ENCODE measurements at regions not wholly inside any gene's neighbourhood (a gene's known extent, or its start where the extent isn't known, plus 50 kb on each side); places are given as distances from the start of the nearest gene placed in this dataset.

DNA sequence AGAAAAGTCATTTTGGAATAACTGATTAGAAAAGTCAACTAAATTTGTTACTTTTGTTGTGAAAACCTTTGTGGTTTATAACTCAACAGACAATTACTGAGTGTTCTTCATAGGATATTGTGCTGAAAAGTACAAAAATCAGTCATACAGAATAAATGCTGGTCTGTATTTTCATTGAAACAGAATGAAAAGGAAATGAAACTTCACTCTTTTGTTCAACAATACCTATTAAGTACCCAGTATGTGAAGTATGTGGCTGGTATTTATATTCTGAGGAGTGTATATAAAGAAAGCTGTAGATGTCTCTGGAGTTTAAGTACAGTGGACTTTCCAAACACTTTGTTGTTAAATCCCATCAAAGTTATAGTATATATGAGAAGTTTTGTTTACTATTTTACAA, 828.4 kb upstream of the ATXN8OS start:
- H3K4me2 ChIP-seq (ENCODE audit: insufficient read depth in 1 of 2, low read depth in 2 of 2, low read length in 2 of 2), result no peak overlapping the region
- no peak overlapping the region for H3K27ac ChIP-seq (ENCODE audit: low read depth, low read length)
- no peak overlapping the region for H3K56ac ChIP-seq (replicated peaks; ENCODE audit: insufficient read length, low read depth, low read length)
- ChIA-PET POLR2A (ENCODE audit: partially characterized antibody) (no interaction called here), CTCF (ENCODE audit: partially characterized antibody) (no interaction called here)
- no peak overlapping the region for H2BK5ac ChIP-seq (ENCODE audit: low read depth, low read length)
- H3K23ac ChIP-seq (ENCODE audit: insufficient read length), result no peak overlapping the region
- H3K79me2 ChIP-seq (ENCODE audit: control insufficient read depth in 1 of 2, insufficient read depth in 2 of 2, low read length in 2 of 2), result no peaks in the 10 kb centered on the region
- no peaks in the 10 kb centered on the region for H3K36me3 ChIP-seq (ENCODE audit: control insufficient read depth in 2 of 4, insufficient read depth in 4 of 4, low read length in 3 of 4)
- no peaks in the 10 kb centered on the region for H3K79me1 ChIP-seq (ENCODE audit: low read depth, low read length)
- FAIRE-seq (no peak), DNase-seq (ENCODE audit: low read depth in 1 of 2, low spot score in 2 of 2) (no peak)
- H3K4ac ChIP-seq (replicated peaks; ENCODE audit: insufficient read length, low read depth, low read length), result no peak overlapping the region
- H3K18ac ChIP-seq (ENCODE audit: extremely low read depth, low read length), result no peak overlapping the region
- H2BK15ac ChIP-seq (ENCODE audit: low read length), result no peak overlapping the region
- H3K4me1 ChIP-seq (replicated peaks in 1 of 4; ENCODE audit: control insufficient read depth in 3 of 4, insufficient read depth in 4 of 4, low read length in 3 of 4), result no peaks in the 10 kb centered on the region
- H4K20me1 ChIP-seq (replicated peaks in 1 of 2; ENCODE audit: control insufficient read depth in 1 of 2, insufficient read depth in 2 of 2, low read length in 2 of 2), result no peaks in the 10 kb centered on the region
- H2BK120ac ChIP-seq (replicated peaks; ENCODE audit: low read depth, low read length), result no peak overlapping the region
- no peak overlapping the region for H4K8ac ChIP-seq (ENCODE audit: extremely low read depth, insufficient read depth, low read length)
- no peak overlapping the region for H4K5ac ChIP-seq (ENCODE audit: insufficient read length, low read depth, low read length)
- no peaks in the 10 kb centered on the region for H3K9me3 ChIP-seq (ENCODE audit: insufficient read depth in 2 of 2, low read depth in 1 of 2, low read length in 1 of 2)
- H3K23me2 ChIP-seq (ENCODE audit: low read depth, low read length), result no peaks in the 10 kb centered on the region
- no peak overlapping the region for H3K9ac ChIP-seq (replicated peaks in 1 of 4; ENCODE audit: extremely low read depth in 1 of 4, low read depth in 3 of 4, low read length in 3 of 4)
- no peak overlapping the region for H2BK20ac ChIP-seq (ENCODE audit: low read length)
- H3K14ac ChIP-seq (ENCODE audit: insufficient read length), result no peak overlapping the region
- H2AFZ ChIP-seq (ENCODE audit: low read length), result no peak overlapping the region
- H4K91ac ChIP-seq (replicated peaks; ENCODE audit: insufficient read length, low read length), result no peak overlapping the region
- no peak overlapping the region for H2BK12ac ChIP-seq (ENCODE audit: low read depth, low read length)
- no peaks in the 10 kb centered on the region for H3K27me3 ChIP-seq (replicated peaks in 1 of 4; ENCODE audit: control insufficient read depth in 3 of 4, extremely low read depth in 1 of 4, insufficient read depth in 3 of 4, low read length in 3 of 4)
- no peak overlapping the region for H3K4me3 ChIP-seq (ENCODE audit: extremely low read depth in 1 of 4, insufficient read depth in 2 of 4, low read depth in 3 of 4, low read length in 4 of 4)
- H2AK5ac ChIP-seq (ENCODE audit: low read depth, low read length), result no peak overlapping the region
- TF ChIP-seq, protein P1, sequence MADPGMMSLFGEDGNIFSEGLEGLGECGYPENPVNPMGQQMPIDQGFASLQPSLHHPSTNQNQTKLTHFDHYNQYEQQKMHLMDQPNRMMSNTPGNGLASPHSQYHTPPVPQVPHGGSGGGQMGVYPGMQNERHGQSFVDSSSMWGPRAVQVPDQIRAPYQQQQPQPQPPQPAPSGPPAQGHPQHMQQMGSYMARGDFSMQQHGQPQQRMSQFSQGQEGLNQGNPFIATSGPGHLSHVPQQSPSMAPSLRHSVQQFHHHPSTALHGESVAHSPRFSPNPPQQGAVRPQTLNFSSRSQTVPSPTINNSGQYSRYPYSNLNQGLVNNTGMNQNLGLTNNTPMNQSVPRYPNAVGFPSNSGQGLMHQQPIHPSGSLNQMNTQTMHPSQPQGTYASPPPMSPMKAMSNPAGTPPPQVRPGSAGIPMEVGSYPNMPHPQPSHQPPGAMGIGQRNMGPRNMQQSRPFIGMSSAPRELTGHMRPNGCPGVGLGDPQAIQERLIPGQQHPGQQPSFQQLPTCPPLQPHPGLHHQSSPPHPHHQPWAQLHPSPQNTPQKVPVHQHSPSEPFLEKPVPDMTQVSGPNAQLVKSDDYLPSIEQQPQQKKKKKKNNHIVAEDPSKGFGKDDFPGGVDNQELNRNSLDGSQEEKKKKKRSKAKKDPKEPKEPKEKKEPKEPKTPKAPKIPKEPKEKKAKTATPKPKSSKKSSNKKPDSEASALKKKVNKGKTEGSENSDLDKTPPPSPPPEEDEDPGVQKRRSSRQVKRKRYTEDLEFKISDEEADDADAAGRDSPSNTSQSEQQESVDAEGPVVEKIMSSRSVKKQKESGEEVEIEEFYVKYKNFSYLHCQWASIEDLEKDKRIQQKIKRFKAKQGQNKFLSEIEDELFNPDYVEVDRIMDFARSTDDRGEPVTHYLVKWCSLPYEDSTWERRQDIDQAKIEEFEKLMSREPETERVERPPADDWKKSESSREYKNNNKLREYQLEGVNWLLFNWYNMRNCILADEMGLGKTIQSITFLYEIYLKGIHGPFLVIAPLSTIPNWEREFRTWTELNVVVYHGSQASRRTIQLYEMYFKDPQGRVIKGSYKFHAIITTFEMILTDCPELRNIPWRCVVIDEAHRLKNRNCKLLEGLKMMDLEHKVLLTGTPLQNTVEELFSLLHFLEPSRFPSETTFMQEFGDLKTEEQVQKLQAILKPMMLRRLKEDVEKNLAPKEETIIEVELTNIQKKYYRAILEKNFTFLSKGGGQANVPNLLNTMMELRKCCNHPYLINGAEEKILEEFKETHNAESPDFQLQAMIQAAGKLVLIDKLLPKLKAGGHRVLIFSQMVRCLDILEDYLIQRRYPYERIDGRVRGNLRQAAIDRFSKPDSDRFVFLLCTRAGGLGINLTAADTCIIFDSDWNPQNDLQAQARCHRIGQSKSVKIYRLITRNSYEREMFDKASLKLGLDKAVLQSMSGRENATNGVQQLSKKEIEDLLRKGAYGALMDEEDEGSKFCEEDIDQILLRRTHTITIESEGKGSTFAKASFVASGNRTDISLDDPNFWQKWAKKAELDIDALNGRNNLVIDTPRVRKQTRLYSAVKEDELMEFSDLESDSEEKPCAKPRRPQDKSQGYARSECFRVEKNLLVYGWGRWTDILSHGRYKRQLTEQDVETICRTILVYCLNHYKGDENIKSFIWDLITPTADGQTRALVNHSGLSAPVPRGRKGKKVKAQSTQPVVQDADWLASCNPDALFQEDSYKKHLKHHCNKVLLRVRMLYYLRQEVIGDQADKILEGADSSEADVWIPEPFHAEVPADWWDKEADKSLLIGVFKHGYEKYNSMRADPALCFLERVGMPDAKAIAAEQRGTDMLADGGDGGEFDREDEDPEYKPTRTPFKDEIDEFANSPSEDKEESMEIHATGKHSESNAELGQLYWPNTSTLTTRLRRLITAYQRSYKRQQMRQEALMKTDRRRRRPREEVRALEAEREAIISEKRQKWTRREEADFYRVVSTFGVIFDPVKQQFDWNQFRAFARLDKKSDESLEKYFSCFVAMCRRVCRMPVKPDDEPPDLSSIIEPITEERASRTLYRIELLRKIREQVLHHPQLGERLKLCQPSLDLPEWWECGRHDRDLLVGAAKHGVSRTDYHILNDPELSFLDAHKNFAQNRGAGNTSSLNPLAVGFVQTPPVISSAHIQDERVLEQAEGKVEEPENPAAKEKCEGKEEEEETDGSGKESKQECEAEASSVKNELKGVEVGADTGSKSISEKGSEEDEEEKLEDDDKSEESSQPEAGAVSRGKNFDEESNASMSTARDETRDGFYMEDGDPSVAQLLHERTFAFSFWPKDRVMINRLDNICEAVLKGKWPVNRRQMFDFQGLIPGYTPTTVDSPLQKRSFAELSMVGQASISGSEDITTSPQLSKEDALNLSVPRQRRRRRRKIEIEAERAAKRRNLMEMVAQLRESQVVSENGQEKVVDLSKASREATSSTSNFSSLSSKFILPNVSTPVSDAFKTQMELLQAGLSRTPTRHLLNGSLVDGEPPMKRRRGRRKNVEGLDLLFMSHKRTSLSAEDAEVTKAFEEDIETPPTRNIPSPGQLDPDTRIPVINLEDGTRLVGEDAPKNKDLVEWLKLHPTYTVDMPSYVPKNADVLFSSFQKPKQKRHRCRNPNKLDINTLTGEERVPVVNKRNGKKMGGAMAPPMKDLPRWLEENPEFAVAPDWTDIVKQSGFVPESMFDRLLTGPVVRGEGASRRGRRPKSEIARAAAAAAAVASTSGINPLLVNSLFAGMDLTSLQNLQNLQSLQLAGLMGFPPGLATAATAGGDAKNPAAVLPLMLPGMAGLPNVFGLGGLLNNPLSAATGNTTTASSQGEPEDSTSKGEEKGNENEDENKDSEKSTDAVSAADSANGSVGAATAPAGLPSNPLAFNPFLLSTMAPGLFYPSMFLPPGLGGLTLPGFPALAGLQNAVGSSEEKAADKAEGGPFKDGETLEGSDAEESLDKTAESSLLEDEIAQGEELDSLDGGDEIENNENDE (IDR thresholded peaks at IDR 0.05; ENCODE audit: insufficient replicate concordance, low read length), result no peak
- TF ChIP-seq POU5F1 (IDR thresholded peaks at IDR 0.05; ENCODE audit: low read depth, low read length), result no peak

Measured in H1 (cell line).